Stimulated activated CD4-positive, alpha-beta T cell treated with anti-CD3 and anti-CD28 coated beads, TNF-alpha, amount 100 ng/mL, for 1 hour (primary cell): ENCODE measurements at regions not wholly inside any gene's neighbourhood (a gene's known extent, or its start where the extent isn't known, plus 50 kb on each side); places are given as distances from the start of the nearest gene placed in this dataset.

Experiments used
- DNase-seq, 3 donors: peaks; one replicate each; pipeline ENCODE4 v3.0.0-alpha.2; 2020; ENCODE audit warnings: low read depth in 3 of 3, low spot score in 1 of 3

DNA sequence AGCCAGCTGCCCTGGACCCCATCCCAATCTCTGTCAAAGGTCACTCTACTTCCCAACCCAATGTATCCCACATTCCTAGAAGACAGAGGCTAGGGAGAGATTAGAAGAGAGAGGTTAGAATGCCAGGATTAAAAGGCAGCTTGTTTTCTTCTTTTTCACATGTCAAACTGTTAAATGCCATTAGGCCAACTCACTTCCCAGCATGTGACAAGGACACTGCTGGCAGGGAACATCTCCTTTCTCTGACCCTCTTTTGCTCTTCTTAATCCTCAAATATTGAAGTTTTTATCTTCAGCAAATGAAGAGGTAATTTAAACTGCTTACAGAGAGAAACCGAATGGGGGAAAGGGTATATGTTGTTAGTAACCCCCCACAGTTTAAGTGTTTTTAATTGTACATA lies 89.1 kb downstream of the BBS10 start:
- no peak for DNase-seq

DNA sequence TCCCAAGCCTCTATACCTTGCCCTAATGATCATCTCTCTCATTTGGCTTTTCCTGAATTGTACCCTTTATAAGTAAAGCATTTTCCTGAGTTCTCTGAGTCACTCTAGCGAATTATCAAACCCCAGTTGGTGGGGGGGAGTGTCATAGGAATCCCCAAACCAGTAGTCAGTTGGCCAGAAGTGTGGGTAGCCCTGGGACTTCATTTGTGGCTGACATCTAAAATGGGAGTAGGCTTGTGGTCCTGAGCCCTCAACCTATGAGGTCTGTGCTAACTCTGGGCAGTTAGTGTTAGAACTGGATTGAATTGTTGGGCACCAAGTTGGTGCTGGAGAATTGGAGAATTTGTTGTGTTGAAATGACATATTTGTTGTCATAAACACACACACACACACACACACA lies 91.3 kb downstream of the BBS10 start:
- no peak for DNase-seq

DNA sequence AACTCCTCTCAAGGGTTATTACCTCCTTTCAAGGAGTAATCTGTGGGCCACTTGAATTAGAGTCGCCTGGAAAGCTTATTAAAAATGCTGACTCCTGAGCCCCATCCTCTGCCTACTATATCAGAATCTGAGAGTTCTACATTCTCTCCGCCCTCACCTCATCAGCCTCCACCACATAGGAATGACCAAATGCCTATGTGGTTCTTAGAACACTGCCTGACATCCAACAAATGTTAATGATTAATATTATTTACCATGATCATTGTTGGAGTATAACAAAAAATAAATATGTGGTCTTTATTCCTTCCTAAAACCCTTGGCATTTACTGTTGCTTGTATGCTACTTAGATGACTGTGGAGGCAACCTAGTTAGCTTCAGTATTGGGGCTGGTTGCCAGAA lies 91.9 kb downstream of the BBS10 start:
- DNase-seq: no peak

DNA sequence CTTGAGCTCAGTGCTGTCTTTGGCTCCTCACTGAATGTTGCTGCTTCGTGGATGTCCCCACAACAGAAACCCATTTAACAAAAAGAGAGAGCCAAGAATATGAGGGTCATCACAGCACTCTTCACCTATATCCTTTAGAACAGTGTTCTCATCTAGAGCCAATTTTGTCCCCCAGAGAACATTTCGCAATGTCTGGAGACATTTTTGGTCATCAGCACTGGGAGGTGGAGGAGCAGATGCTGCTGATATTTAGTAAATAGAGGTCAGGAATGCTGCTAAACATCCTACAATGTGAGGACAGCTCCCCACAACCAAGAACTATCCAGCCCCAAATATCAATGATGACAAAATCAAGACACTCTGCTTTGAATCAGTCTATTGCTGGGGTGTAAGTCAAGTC lies 92.5 kb downstream of the BBS10 start:
- no peak for DNase-seq

DNA sequence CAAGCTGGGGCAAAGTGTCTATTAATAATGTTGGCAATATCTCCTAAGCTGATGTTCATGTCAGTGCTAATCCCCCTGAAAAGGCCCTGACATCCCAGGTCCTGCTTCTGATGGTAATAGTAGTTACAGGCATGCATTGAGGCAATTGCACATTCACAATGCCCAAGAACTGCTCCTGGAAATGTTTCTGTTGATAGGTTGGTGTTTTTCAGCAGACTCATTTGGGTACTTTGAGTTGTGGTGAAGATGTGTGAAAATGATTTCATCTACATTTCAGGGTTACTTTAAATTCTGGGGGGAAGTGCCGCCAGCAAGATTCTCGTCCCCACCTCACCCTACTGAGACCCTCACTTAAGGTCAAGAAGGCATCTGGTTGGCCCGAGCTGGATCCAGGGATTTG lies 92.9 kb downstream of the BBS10 start:
- no peak for DNase-seq

DNA sequence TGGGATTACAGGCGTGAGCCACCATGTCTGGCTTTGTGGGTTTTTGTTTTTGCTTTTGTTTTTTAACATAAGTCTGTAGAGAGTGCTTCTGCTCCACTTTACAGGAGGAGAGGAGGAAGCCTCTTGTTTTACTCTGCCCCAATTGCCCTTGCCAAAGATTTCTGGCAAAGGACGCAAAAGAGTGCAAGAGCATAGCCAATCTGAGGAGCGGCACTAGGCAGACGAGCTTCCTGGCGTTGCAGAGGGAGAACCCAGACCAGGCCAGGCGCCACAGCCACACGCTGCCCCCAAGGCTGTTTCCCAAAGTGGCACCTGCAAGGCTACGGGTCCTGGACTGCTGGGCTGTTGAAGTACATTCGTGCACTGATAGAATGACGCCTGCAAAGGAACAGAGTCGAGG lies 96.2 kb downstream of the BBS10 start:
- no peak for DNase-seq

DNA sequence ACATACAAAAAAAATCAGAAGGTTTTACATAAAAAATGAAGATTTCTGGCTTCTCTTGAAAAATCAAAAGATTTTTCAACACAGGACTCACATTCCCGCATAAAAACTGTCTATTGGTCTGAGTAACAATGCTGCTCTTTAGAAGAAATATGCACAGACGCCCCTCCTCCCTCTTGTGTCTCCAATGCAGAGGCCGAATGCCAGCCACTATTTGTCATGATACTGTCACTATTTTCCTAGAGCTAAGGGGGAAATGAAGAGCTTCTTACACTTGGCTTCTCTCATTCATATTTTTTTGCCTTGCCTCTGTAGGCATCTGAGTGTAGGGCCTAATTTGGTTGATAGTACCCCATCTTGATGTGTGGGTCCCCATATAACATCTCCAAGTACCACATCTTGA lies 98.0 kb downstream of the BBS10 start:
- no peak for DNase-seq

DNA sequence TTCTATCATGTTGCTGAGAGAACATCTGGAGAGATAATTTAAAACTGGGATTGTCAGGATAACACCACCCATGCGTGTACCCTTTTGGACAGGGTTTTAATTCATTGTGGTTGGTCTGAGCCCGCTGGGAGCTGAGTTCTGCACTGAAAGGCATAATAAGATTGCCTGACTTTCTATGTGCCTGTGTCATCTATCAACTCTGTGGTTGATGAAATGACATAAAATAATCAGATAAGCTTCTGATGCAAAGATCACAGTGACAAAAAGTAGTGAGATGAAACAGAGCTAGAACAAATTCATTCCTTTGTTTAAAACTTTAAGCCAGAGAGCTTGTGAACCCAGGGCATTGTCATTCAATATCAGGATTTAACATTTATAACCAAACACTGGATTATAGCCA lies 98.7 kb downstream of the BBS10 start:
- no peak for DNase-seq

DNA sequence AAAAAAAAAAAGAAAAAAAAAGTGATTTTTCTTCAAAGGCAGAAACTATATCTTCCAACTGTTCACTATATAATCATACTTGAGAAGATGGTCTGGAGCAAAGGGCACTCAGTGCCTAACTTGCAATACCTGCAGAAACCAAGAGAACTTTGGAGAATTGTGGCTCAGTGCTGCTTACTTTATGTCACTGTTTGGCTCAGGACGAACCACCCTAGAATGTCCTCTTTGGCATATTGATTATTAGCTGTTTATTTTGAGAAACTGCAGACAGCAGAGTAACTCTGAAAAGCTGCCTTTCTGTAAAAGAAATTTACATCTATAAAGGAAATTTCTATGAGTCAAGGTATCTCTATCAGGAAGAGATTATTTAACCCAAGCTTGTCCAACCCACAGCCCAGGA lies 100.2 kb downstream of the BBS10 start:
- DNase-seq: no peak

DNA sequence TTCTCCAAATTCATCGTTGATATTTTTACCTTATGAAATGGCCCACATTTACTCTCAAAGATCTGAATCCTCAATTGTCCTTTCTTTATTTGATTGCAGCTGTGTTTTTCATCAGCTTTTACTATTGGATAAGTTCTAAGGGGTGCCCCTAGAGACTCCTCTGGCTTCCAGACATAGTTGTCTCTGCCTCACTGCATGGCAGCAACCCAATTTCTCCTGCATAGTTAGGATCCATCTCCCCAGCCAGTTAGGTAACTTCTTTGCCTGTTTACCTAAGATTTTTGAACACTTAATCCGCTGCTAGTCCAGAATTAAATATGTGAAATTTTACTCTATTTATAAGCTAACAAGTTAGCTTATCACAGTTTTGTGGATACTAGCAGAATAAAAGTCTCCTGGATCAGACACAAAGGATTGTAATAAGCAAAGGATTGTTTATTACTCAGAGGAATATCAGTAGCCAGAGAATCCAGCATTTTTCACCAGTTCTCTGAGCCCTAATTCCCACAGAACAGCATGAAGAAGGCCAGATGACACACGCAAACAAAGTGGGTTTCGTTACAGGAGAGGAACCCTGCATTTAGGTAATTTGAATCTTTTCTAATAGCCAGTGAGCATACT lies 101.1 kb downstream of the BBS10 start:
- DNase-seq: no peak

DNA sequence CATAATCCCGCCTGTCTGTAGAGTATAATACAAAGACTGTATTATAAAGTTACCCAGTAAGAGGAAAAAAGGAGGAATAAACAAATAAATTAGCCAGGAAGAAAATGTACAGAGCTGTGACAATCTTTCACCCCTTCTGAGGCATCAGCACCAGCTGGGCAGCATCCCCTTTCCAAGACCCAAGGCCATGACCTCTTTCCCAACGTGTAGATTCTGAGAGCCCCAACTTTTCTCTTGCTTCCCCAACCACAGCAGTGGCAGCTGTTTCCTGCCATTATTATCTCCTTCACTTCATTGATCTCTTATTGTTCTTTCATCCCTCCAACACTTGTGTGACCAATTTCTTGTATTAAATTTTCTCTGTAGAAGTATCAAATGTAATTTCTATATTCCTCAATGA lies 101.6 kb downstream of the BBS10 start:
- no peak for DNase-seq

DNA sequence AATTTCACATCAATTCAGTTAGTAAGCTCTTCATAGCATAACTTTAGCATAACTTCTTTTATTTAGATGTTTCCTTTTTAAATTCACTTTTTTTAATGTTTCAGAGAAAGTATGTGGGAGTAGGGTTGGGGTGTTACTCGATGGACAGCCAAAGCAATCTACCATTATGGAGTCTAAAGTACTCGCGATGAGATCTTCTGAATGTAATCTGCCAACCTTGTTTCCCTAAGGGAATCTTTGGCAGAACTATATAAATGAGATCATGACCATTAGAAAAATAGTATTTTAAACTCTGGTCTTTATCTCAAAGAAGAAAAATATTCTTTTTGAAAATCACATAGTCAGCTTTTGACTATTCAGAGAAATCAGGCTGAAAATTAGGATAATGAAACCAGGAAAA lies 103.9 kb downstream of the BBS10 start:
- no peak for DNase-seq

DNA sequence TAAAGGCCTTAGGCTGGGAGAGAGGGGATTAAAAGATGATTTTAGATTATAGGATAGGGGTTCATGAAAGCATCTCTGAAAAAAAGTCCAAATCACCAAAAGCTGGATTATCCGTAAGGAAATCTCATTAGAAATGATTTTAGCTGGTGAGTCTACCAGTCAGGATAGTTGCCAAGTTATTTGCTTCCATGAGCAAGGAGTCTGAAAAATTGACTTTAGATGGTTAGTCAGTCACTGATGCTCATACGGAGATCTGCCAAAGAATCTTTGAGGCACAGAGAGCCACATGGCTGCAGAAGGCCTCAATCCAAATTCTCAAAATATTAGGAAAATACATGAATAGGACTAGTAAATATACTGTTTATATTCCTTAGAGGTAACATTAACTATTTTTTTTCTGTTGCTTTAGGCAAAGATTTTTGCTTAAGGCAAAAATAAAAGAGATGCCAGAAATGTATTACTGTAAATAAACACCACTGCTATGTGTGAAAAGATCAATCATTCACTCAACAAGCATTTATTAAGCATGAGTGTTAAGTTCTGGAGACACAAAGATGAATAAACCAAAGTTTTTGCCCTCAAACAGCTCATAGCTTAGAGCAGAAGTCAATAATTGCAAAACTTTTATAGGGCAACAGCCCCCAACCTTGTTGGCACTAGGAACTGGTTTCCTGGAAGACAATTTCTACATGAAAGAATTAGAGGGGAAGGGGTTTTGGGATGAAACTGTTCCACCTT lies 105.2 kb downstream of the BBS10 start:
- DNase-seq: no peak

DNA sequence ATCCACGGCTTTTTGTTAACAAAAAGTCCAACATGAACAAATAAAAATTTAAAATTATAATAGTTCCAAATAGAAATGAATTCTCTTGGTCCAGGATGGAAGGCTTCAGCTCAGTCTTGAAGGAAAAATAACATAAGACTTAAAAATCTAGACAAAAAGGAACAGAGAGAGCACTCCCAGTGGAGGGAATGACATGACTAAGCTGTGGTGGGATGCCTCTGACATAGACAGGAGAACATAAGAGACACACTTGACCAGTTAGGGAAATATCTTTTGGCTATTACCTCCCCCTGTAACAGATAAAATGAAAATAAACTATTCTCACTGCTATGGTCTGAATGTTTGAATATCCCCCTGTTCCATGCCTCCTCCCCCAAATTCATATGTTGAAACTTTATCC lies 106.8 kb downstream of the BBS10 start:
- no peak for DNase-seq

DNA sequence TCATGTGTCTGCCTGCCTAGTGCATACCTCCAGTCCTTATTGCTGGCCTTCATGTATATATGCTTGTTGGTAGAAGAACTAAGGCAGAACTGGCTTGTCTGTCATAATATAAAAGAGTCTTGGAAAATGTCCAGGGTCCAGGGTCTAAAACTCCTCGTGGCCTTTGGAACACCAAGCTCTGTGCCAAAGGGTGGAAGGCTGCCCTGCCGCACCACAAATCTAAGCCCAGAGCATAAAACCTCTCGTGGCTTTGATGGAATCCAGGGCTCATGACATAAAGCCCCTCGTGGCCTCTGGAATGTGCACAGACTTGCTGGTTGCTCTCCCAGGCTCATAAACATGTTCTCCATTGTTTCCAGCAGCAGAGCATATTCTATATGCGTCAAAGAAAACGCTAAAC lies 107.9 kb downstream of the BBS10 start:
- DNase-seq: no peak

DNA sequence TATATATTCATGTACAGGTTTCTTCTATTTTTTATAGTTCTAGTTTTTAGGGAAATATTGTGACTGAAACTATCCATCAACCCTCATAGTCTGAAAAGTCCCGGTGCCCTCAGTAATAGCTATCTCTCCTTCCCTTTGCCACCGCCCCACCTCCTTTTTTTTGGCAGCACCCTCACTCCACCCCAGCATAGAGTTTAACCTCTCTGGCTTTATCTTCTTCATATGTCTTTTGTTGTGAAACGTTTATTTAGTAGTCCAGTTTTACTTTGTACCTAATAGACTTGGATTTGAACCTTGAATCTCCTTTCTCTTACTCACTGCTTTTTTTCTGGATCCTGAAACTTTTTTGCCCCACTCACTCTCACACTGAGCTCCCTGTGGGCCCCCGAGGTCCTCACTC lies 109.5 kb downstream of the BBS10 start:
- no peak for DNase-seq

DNA sequence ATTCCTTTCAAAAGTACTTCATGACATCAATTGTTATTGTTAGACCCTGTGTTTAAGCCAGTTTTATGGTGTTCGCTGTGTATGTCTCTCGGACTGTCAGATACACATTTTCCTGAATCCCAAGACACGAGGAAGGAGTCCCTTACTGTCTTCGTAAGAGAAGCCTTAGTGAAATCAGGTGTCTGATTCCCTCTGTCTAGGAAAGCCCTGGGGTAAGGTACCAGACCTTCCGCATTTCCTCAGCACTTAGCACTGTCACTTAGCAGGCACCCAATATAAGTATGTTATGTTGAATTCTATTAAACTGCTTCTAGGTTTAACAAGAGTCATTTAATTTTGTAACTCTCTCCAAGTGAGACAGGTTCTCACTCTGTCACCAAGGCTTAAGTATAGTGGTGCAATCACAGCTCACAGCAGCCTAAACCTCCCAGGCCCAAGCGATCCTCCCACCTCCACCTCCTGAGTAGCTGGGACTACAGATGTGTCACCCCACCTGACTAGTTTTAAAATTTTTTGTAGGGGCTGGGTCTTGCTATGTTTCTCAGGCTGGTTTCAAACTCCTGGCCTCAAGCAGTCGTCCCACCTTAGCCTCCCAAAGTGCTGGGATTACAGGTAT lies 111.0 kb downstream of the BBS10 start:
- DNase-seq: no peak

DNA sequence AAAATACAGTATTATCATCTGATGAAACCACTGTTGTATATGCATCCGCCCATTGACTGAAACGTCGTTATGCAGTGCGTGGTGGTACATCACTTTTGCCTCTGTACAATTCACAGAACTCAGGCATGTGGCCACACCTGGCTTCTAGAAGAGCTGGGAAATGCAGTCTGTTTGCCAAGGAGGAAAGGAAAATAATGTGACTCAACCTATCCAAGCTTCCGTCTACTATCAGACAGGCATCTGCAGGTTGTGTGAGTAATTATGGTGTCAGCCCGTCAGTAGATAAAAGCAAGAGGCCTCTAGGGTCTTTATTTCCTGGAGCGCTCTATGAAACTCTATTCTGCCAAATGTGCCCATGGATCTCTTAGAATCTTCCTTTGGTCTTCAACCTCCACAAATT lies 111.6 kb downstream of the BBS10 start:
- no peak for DNase-seq

DNA sequence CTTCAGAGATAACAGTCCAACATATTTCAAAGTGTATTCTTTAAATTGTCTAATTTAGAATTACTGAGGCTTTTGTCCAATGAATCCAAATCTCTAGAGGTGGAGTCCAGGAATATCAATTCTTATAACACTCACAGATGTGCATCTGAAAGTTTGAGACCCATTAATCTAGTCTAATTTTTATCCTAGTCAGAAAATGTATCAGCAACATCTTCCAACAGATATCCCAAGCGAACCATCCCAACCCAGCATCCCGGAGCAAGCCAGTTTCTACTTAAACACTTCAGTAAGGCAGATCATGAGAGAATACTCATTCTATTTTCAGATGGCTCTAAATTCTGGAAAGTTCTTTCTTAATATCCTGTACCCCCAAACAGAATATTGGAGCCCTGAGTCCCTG lies 113.5 kb downstream of the BBS10 start:
- no peak for DNase-seq

DNA sequence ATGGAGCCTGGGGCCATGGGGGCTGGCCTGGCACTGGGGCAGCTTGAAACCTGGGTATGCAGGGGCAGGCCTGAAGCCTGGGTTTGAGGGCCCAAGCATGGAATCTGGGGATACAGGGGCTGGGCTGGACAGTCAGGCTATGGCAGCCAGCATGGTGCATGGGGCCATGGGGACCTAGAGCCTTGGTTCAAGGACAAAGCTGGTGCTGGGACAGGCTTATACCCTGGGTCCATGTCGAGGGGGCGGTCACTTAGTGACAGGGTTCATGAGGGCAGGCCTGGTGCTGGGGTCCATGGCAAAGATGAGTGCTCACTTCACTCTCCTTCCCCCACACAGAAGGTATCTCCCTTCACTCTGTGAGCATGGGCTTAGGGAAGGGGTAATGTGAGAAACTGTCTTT lies 116.2 kb downstream of the BBS10 start:
- no peak for DNase-seq

DNA sequence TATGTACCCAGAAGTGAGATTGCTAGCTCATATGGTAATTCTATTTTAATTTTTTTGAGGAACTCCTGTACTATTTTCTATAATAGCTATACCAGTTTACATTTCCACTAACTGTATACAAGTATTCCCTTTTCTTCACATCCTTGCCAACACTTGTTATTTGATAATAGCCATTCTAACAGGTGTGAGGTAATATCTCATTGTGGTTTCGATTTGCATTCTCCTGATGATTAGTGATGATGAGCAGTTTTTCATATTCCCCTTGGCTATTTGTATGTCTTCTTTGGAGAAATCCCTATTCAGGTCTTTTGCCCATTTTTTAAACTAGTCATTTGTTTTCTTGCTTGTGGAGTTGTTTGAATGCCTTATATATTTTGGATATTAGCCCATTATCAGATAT lies 121.3 kb downstream of the BBS10 start:
- no peak for DNase-seq

DNA sequence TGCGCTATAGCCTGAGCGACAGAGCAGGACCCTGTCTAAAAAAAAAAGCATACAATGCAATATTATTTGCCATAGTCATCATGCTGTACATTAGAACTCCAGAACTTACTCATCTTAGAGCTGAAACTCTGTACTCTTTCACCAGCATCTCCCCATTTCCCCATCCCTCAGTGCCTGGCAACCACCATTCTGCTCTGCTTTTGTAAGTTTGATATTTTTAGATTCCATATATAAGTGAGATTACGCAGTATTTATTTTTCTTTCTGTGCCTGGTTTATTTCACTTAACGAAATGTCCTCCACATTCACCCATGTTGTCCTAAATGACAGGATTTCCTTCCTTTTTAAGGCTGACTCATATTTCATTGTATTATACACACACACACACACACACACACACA lies 121.8 kb downstream of the BBS10 start:
- no peak for DNase-seq

DNA sequence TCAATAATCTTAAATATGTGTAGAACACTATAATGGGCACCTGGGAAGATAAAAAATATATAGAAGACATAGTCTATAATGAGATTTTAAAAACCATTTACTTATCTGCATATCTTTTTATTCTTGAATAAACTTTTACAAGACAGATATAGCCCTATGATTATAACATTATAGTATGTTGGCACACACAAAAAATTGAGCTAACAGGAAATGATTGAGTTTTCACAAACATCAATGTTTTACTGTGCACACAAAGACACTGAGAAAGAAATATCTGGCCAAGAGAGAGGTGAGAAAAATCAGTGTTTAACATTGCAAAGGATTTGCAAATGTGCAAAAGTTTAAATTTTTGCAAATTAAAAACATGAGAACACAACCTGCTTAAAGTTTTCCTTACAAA lies 124.3 kb downstream of the BBS10 start:
- DNase-seq: no peak
